ENCODE measurements at regions not wholly inside any gene's neighbourhood (a gene's known extent, or its start where the extent isn't known, plus 50 kb on each side); places are given as distances from the start of the nearest gene placed in this dataset.
"Not testable (repeated sequence)": the region's sequence is repeated elsewhere in the genome, so short reads cannot be mapped to it uniquely, and the experiment has no call there.

DNA sequence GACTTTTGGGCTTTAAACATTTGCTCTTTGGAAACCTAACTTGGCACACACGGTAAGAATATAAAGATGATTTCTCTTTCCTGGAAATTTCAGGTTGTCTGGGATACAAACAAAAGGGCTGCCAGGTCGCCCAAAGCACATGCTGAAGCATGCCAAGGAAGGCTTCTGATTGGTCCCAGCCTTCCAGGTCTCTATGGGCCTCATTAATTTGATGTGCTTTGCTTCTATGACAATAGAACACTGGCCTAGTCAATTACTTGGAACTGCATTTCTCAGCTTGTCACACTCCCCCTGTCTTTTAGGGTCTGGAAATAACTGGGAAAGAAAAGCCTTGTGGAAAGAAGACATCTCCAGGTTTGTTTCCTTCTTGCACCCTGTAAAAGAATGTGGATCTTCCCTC is 228.9 kb downstream of the ADCYAP1 start:
- no peak for DNase-seq (ENCODE audit: low read depth)

GRCh38 chr18:1147730-1148129 is 243.1 kb downstream of the ADCYAP1 start:
- DNase-seq (ENCODE audit: low read depth) = no peak

DNA sequence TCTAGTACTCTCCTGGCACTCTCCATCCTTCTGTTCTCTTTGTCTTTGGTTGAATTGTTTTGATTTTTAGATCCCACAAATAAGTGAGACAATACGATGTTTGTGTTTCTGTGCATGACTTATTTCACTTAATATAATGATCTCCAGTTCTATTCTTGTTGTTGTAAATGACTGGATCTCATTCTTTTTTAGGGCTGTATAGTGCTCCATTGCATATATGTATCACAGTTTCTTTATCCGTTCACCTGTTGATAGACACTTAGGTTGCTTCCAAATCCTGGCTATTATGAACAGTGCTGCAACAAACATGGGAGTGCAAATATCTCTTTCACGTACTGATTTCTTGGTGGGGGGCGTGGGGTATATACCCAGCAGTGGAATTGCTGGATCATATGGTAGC is 245.0 kb downstream of the ADCYAP1 start:
- no peak for DNase-seq (ENCODE audit: low read depth)

DNA sequence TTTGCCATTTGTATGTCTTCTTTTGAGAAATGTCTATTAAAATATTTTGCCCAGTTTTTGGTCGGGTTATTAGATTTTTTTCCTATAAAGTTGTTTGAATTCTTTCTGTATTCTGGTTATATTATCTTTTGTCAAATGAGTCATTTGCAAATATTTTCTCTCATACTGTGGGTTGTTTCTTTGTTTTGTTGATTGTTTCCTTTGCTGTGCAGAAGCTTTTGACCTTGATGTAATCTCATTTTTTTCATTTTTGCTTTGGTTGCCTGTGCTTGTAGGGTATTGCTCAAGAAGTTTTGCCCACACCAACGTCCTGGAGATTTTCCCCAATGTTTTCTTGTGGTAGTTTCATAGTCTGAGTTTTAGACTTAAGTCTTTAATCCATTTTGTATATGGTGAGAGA is 245.7 kb downstream of the ADCYAP1 start:
- no peak for DNase-seq (ENCODE audit: low read depth)

GRCh38 chr18:1152958-1153357 is 248.3 kb downstream of the ADCYAP1 start:
- not testable (repeated sequence) for DNase-seq (ENCODE audit: low read depth)

DNA sequence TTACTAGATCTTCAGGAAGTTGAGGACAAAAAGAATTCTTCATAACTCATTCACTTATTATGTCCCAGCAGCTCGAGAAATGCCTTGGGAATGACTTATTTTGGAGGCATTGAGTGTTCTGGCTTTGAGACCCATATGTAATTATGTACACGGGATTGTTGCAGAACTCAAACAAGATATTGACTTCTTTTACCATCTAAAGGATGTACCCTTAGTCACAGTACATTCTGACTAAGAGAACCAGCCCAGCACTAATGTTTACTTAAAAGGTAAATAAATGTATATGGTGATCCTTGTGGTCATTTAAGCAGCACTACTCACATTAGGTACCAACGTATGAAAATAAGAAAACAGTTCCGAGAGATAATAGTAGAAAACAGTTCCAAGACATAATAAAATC is 268.9 kb downstream of the ADCYAP1 start:
- no peak for DNase-seq (ENCODE audit: low read depth)

- DNase-seq (ENCODE audit: low read depth) = no peak
Measured at GRCh38 chr18:1177232-1177631, 272.6 kb downstream of the ADCYAP1 start.

DNA sequence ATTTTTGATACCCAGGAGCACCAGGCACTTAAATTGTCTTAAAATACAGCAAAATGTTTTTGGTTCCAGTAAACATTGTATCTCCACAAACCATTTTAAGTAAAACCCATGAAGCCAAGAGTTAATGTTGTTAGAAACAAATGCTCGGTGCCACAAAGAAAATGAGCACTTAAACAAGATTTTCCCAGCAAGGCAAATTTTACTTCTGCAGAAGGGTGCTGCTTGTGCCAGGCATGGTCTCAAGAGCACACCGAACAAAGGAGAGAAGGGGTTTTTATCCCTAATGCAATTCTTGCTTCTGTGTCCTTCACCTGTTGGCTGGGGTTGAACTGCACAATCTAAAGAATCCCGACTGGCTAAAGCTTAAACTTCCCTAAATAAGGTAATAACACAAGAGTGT is 286.7 kb downstream of the ADCYAP1 start:
- DNase-seq (ENCODE audit: low read depth) = no peak

DNA sequence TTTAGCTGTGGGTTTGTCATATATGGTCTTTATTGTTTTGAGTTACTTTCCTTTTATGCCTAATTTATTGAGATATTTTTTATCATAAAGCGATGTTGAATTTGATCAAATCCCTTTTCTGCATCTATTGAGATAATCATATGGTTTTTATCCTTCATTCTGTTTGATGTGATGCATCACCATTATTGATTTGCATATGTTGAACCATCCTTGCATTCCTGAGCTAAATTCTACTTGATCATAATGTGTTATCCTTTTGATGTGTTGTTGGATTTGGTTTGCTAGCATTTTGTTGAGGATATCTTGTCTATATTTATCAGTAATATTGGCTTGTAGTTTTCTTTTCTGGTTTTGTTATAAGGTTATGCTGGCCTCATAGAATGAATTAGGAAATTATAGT is 308.5 kb downstream of the ADCYAP1 start:
- DNase-seq (ENCODE audit: low read depth) = no peak

GRCh38 chr18:1222880-1223279 is 318.2 kb downstream of the ADCYAP1 start:
- no peak for DNase-seq (ENCODE audit: low read depth)

DNA sequence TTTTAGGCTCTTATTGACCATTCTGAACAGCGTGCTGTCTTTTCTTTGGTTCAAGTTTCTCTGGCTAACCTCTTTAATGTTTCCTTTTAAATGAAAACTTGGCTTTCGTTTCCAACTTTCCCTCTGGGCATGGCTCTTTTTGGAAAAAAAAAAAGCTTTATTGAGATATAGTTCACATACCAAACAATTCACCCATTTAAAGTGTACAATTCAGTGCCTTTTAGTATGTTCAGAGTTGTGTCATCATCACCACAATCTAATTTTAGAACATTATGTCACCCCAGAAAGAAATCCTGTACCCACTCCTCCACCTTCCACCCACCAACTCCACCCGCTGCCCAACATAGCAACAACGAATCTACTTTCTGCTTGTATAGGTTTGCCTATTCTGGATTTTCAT is 322.4 kb downstream of the ADCYAP1 start:
- no peak for DNase-seq (ENCODE audit: low read depth)

GRCh38 chr18:1229634-1230033 is 325.0 kb downstream of the ADCYAP1 start:
- no peak for DNase-seq (ENCODE audit: low read depth)

GRCh38 chr18:1232867-1233266 is 328.2 kb downstream of the ADCYAP1 start:
- DNase-seq (ENCODE audit: low read depth) = no peak

GRCh38 chr18:1240701-1241100 is 336.0 kb downstream of the ADCYAP1 start:
- no peak for DNase-seq (ENCODE audit: low read depth)

DNA sequence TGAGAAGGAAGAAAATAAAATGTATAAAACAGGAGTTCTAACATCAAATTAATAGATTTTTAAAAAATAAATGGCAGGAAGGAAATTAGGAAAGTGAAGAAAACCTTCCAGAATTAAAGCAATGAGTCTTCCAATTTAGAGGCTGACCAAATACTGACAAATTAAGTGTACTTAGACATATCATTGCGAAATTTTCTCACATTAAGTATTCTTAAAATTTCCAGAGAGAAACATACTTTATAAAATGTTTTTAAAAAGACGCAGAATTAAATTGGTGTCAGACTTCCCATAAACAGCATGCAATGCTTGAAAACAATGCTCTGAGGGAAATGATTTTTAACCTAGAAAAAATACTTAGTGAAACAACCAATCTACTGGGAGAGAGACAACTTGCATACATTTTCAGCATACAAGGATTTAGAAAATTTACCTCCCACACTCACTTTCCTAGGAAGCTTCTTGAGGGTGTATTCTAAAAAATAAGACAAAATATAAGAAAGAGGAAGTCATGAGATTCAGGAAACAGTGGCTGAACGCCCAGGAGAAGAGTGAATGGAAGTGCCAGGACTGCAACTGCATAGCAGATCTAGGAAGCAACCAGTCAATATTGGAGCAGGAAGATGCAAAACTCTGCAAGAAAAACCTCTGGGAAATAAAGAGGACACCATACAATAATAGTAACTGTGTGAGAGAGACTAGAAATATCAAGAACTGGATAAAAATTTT is 339.9 kb downstream of the ADCYAP1 start:
- DNase-seq (ENCODE audit: low read depth) = no peak

DNA sequence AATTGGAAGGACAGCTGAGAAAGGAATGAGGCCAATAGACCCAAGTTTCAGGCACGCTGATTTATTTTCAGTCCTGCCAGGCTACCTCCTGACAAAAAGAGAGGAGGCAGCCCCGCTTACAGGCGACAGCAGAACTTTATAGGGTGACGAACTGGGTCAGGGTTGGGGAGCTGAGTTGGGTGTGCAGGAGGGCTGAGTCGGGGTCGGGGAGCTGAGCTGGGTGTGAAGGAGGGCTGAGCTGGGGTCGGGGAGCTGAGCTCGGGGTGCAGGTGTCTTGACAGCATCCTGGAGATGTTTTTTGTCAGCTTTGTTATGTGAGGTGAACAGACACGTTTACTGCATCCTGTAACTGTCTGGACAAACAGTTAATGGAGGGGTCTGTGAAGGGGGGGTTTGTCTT is 342.2 kb downstream of the ADCYAP1 start:
- DNase-seq (ENCODE audit: low read depth) = no peak

- DNase-seq (ENCODE audit: low read depth) = no peak
Measured at GRCh38 chr18:1252534-1252933, 347.9 kb downstream of the ADCYAP1 start.

- DNase-seq (ENCODE audit: low read depth) = no peak
Measured at GRCh38 chr18:1252936-1253335, 348.3 kb downstream of the ADCYAP1 start.

GRCh38 chr18:1253827-1254226 is 349.2 kb downstream of the ADCYAP1 start:
- no peak for DNase-seq (ENCODE audit: low read depth)

DNA sequence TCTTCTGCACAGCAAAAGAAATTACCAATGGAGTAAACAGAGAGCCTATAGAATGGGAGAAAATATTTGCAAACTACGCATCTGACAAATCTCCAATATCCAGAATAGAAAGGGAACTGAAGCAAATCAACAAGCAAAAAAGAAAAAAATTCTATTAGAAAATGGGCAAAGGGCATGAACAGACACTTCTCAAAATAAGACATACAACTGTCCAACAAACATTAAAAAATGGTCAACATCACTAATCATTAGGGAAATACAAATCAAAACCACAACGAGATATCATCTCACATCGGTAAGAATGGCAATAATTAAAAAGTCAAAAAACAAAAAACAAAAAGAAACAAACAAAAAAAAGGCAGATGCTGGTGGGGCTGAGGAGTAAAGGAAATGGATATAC is 356.4 kb downstream of the ADCYAP1 start:
- DNase-seq (ENCODE audit: low read depth) = no peak

DNA sequence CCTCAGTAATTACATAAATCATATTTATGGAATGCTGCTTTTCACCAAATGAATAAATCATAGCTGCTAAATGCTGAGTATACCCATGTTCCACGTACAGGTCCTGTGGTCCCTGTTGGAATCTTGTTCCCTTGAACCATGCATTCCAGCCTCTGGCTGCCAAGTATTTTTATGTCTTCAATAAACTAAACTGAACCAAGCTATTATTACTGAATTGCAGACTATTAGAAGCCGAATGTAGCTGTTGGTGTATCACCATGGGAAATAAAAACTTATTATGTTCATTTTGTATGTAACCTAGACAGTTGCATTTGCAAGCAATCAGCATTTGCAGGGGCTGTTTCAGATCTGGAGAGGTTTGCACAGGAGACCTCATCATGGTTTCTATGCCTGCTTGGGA is 362.4 kb downstream of the ADCYAP1 start:
- DNase-seq (ENCODE audit: low read depth) = no peak

DNA sequence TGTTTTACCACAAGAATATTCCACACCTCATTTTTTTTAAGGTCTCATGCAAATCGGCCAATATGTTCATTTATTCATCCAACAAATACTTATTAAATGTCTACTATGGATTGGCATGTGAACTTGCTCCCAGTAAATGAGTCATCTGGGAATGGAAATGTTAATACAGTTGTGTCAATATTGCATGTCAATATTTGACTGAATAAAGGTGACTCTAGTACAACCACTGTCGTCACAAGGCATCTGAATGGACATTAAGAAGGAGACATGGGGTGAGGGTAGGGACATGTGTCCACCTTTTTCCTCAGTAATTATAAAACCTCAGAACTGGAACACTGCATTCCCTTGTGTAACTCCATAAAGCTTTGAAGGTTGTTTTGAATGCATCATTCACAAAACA is 365.4 kb downstream of the ADCYAP1 start:
- no peak for DNase-seq (ENCODE audit: low read depth)

DNA sequence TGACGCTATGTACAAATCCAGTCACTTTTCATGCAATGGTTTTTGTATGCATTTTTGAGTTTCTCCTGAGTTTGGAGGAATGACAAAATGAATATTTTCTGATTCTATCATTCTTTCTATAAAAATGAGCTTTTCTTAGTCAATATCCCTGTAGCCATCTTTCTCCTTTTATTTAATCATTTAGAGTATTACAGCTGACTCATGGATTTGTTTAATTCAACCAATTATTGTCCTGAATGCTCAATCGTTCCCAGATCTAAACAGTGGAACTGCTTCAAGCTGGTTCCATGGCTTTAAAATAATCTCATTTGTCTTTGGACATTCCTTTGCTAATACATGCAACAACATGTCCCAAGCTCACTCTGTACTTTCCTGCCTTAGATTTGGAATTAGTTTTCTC is 368.8 kb downstream of the ADCYAP1 start:
- no peak for DNase-seq (ENCODE audit: low read depth)

- DNase-seq (ENCODE audit: low read depth) = no peak
Measured at GRCh38 chr18:1292167-1292566, 387.5 kb downstream of the ADCYAP1 start.

GRCh38 chr18:1294229-1294628 is 389.6 kb downstream of the ADCYAP1 start:
- DNase-seq (ENCODE audit: low read depth) = no peak
